Stomach smooth muscle (tissue), 2 donors: ENCODE measurements at regions not wholly inside any gene's neighbourhood (a gene's known extent, or its start where the extent isn't known, plus 50 kb on each side); places are given as distances from the start of the nearest gene placed in this dataset.

ENCODE experiments used
- H3K27ac ChIP-seq: one replicate; pipeline ENCODE4 v1.7.0; 2013; ENCODE audit warnings: mild to moderate bottlenecking, low read length, inconsistent platforms
- H3K27me3 ChIP-seq, 2 donors: one replicate each; pipeline ENCODE4 v1.7.0; 2013; ENCODE audit warnings: low read length in 2 of 2; ENCODE audit not compliant: insufficient read depth in 2 of 2, control insufficient read depth in 1 of 2
- H3K36me3 ChIP-seq, 2 donors: one replicate each; pipeline ENCODE4 v1.7.0; 2013; ENCODE audit warnings: low read length in 2 of 2; ENCODE audit not compliant: control insufficient read depth in 2 of 2, insufficient read depth in 2 of 2
- H3K4me1 ChIP-seq: one replicate; pipeline ENCODE4 v1.7.0; 2013; ENCODE audit warnings: low read length; ENCODE audit not compliant: control insufficient read depth, insufficient read depth
- H3K4me3 ChIP-seq, 2 donors: one replicate each; pipeline ENCODE4 v1.7.0; 2013; ENCODE audit warnings: low read length in 2 of 2
- H3K9ac ChIP-seq, 2 donors: one replicate each; pipeline ENCODE4 v1.7.0; 2013; ENCODE audit warnings: low read length in 2 of 2, mild to moderate bottlenecking in 1 of 2
- H3K9me3 ChIP-seq, 2 donors: one replicate each; pipeline ENCODE4 v1.7.0; 2013; ENCODE audit warnings: low read length in 2 of 2; ENCODE audit not compliant: control insufficient read depth in 2 of 2
- donor health status: healthy.
- donor health status: Pancreatic carcinoma.

- H3K9ac ChIP-seq = no peak overlapping the region
- H3K27me3 ChIP-seq = no peaks in the 10 kb centered on the region
- no peaks in the 10 kb centered on the region for H3K36me3 ChIP-seq
- no peak overlapping the region for H3K27ac ChIP-seq
- H3K4me3 ChIP-seq = no peak overlapping the region
- H3K9me3 ChIP-seq = no peaks in the 10 kb centered on the region
- no peaks in the 10 kb centered on the region for H3K4me1 ChIP-seq
Observed at GRCh38 chr10:62726142-62726541, 78.4 kb upstream of the ADO start.

- no peak overlapping the region for H3K9ac ChIP-seq
- no peaks in the 10 kb centered on the region for H3K4me1 ChIP-seq
- H3K4me3 ChIP-seq = no peak overlapping the region
- no peaks in the 10 kb centered on the region for H3K9me3 ChIP-seq
- no peak overlapping the region for H3K27ac ChIP-seq
- H3K27me3 ChIP-seq = no peaks in the 10 kb centered on the region
- no peaks in the 10 kb centered on the region for H3K36me3 ChIP-seq
Observed at GRCh38 chr10:62726638-62727037, 77.9 kb upstream of the ADO start.

DNA sequence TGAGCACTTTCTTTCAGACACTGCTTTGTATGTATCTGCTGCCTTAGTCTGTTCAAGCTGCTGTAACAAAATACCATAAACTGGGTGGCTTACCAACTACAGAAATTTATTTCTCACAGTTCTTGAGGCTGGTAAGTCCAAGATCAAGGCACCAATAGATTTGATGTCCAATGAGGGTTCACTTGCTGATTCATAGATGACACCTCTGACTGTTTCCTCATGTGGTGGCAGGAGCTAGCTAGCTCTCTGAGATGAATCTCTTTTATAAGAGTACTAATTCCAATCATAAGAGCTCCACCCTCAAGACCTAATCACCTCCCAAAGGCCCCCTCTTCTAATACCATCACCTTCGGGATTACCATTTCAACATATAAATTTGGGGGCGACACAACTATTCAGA is 76.6 kb upstream of the ADO start:
- no peaks in the 10 kb centered on the region for H3K9me3 ChIP-seq
- H3K4me3 ChIP-seq = no peak overlapping the region
- no peaks in the 10 kb centered on the region for H3K27me3 ChIP-seq
- no peak overlapping the region for H3K9ac ChIP-seq
- H3K27ac ChIP-seq = no peak overlapping the region
- H3K36me3 ChIP-seq = no peaks in the 10 kb centered on the region
- H3K4me1 ChIP-seq = no peaks in the 10 kb centered on the region

GRCh38 chr10:62728479-62728878 is 76.0 kb upstream of the ADO start:
- no peaks in the 10 kb centered on the region for H3K27me3 ChIP-seq
- no peak overlapping the region for H3K27ac ChIP-seq
- H3K9ac ChIP-seq = no peak overlapping the region
- no peaks in the 10 kb centered on the region for H3K4me1 ChIP-seq
- no peak overlapping the region for H3K4me3 ChIP-seq
- no peaks in the 10 kb centered on the region for H3K36me3 ChIP-seq
- H3K9me3 ChIP-seq = no peaks in the 10 kb centered on the region

- H3K9ac ChIP-seq = no peak overlapping the region
- H3K9me3 ChIP-seq = no peaks in the 10 kb centered on the region
- no peaks in the 10 kb centered on the region for H3K36me3 ChIP-seq
- no peaks in the 10 kb centered on the region for H3K4me1 ChIP-seq
- H3K27ac ChIP-seq = no peak overlapping the region
- H3K27me3 ChIP-seq = no peaks in the 10 kb centered on the region
- H3K4me3 ChIP-seq = no peak overlapping the region
Observed at GRCh38 chr10:62732841-62733653, 71.5 kb upstream of the ADO start.

- Histone ChIP-seq H3K27ac (no peak overlapping the region), H3K4me3 (no peak overlapping the region), H3K4me1 (no peaks in the 10 kb centered on the region), H3K36me3 (no peaks in the 10 kb centered on the region), H3K9me3 (no peaks in the 10 kb centered on the region), H3K9ac (no peak overlapping the region), H3K27me3 (no peaks in the 10 kb centered on the region)
Observed at GRCh38 chr10:62733654-62734293, 70.7 kb upstream of the ADO start.

DNA sequence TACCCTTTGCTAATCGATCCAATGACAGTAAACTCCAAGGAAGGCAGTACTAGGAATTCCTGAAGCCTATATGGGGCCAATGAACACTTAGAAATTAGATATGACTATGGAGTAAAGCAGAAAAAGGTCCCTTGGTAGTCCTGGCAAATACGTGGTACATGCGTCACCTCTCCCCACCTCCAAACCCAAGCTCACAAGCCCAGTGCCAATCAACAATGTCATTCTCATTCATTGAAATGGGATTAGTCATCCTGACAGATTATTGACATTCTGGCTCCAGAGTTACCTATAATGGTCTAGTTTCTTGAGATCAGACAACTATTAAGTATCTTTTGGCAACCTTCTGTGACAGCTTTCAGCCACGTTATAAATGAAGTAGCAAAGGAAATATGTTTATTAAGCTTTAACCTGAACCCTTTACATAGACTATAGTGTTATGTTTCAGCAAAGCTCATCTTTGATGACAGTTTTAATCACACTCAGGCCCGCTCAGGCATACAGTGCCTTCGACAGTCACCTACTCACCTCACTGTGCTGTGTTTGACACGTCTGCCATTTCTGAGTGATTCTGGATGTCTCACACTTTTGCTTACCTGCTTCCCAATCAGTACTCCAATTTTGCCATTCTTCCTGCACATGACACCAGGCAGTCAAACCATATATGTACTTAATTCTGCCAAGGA is 69.6 kb upstream of the ADO start:
- Histone ChIP-seq H3K27me3 (no peaks in the 10 kb centered on the region), H3K27ac (no peak overlapping the region), H3K4me3 (no peak overlapping the region)

DNA sequence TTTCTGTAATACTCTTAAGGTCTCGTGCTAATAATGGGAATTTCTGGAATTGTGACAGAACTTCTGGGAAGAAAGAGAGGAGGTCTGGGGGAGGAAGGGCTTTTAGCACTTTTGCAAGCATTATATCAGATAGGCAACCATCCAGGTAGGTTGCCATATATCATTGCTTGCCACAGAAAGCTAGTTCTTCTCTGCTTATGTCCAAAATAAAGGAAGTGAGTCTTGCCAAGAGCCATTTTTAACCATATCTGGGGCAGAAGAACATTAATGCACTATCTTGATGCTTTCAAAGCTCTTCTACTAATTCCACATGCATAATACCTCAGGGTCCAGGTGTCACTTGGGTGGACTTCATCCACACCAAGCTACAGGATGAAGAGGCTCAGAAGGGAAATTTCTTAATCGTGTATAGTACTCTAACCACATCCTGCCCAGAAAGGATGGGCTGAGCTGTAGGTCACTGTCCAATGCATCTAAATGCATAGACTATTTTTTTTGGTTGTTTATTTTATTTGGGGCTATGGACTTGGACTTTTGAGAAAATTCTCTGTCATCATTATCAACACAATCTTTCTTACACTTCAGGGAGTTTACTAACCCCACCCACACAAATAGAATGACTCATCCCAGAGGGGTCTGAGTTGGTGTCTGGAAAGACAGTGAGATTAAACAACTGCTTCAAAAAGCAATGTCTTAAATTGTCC is 68.9 kb upstream of the ADO start:
- Histone ChIP-seq H3K9me3 (no peaks in the 10 kb centered on the region), H3K36me3 (no peaks in the 10 kb centered on the region), H3K9ac (no peak overlapping the region), H3K27me3 (no peaks in the 10 kb centered on the region), H3K27ac (no peak overlapping the region), H3K4me1 (no peaks in the 10 kb centered on the region), H3K4me3 (no peak overlapping the region)

More for the DNA sequence above, 69.6 kb upstream of the ADO start:
- Histone ChIP-seq H3K4me1 (no peaks in the 10 kb centered on the region), H3K9ac (no peak overlapping the region), H3K9me3 (no peaks in the 10 kb centered on the region), H3K36me3 (no peaks in the 10 kb centered on the region)

DNA sequence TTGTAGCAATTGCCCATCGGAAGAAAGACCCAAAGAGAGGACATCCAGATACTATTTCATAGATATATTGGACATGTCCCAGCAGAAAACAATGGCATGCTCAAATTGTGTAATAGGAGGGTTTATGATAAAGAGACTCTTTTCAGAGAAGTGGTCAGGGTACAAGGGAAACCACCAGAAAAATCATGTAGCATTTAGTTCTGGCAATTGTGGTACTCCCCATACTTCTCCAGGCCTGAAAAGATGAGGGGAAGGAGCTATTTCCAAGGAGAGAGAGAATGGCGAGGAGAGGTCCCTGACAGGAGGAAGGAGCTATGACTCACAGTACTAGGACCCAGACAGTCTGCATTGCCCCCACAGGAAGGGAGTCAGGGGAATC is 68.4 kb upstream of the ADO start:
- Histone ChIP-seq H3K4me1 (no peaks in the 10 kb centered on the region), H3K9me3 (no peaks in the 10 kb centered on the region), H3K27ac (no peak overlapping the region), H3K36me3 (no peaks in the 10 kb centered on the region), H3K9ac (no peak overlapping the region), H3K27me3 (no peaks in the 10 kb centered on the region), H3K4me3 (no peak overlapping the region)

DNA sequence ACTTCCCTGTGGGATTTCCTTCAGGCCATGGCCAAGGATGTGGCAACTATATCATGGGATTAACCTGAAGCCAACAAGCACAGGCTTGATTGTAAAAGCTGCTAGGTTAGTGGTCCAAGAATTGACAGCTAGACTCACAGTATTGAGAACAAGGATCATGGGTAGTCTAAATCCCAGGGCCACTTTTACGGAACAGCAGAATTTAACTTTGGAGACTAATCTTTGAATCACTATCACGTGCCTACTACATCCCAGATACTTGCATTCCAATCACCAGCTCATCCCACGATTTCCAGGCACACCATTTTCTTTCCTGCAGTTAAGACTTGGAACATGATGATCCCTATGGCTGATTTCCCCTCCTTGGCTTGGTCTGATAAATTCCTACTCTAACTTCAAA is 65.6 kb upstream of the ADO start:
- Histone ChIP-seq H3K9ac (no peak overlapping the region), H3K27me3 (no peaks in the 10 kb centered on the region), H3K36me3 (no peaks in the 10 kb centered on the region), H3K27ac (no peak overlapping the region), H3K4me3 (no peak overlapping the region), H3K4me1 (no peaks in the 10 kb centered on the region), H3K9me3 (no peaks in the 10 kb centered on the region)
